ENCODE measurements at regions not wholly inside any gene's neighbourhood (a gene's known extent, or its start where the extent isn't known, plus 50 kb on each side); places are given as distances from the start of the nearest gene placed in this dataset.

GRCh38 chr4:53895137-53895536 is 169.3 kb downstream of the CHIC2 start:
- TF ChIP-seq CTCF (IDR thresholded peaks at IDR 0.05; ENCODE audit: poor library complexity, severe bottlenecking) (no peak), EP300 (conservative IDR thresholded peaks at IDR 0.05; ENCODE audit: poor library complexity, severe bottlenecking) (no peak), TAF1 (IDR thresholded peaks at IDR 0.05; ENCODE audit: low read depth) (no peak), POLR2AphosphoS5 (IDR thresholded peaks at IDR 0.05) (no peak), MXI1 (conservative IDR thresholded peaks at IDR 0.05; ENCODE audit: poor library complexity, severe bottlenecking) (no peak)
- TF ChIP-seq, protein P1, sequence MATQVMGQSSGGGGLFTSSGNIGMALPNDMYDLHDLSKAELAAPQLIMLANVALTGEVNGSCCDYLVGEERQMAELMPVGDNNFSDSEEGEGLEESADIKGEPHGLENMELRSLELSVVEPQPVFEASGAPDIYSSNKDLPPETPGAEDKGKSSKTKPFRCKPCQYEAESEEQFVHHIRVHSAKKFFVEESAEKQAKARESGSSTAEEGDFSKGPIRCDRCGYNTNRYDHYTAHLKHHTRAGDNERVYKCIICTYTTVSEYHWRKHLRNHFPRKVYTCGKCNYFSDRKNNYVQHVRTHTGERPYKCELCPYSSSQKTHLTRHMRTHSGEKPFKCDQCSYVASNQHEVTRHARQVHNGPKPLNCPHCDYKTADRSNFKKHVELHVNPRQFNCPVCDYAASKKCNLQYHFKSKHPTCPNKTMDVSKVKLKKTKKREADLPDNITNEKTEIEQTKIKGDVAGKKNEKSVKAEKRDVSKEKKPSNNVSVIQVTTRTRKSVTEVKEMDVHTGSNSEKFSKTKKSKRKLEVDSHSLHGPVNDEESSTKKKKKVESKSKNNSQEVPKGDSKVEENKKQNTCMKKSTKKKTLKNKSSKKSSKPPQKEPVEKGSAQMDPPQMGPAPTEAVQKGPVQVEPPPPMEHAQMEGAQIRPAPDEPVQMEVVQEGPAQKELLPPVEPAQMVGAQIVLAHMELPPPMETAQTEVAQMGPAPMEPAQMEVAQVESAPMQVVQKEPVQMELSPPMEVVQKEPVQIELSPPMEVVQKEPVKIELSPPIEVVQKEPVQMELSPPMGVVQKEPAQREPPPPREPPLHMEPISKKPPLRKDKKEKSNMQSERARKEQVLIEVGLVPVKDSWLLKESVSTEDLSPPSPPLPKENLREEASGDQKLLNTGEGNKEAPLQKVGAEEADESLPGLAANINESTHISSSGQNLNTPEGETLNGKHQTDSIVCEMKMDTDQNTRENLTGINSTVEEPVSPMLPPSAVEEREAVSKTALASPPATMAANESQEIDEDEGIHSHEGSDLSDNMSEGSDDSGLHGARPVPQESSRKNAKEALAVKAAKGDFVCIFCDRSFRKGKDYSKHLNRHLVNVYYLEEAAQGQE (IDR thresholded peaks at IDR 0.05; ENCODE audit: borderline replicate concordance) = no peak
